Caki2 (cell line): ENCODE measurements at regions not wholly inside any gene's neighbourhood (a gene's known extent, or its start where the extent isn't known, plus 50 kb on each side); places are given as distances from the start of the nearest gene placed in this dataset.

Experiments used
- DNase-seq: peaks from one replicate; pipeline ENCODE4 v3.0.0-alpha.2; 2015; ENCODE audit warnings: low read depth
- in situ Hi-C: cut with HindIII; loops from 2 replicates; pipeline ENCODE4 v1.10.0; 2016; ENCODE audit warnings: low sequenced_read_pairs, low pct_unique_long_range_greater_than_20kb, mixed read lengths

DNA sequence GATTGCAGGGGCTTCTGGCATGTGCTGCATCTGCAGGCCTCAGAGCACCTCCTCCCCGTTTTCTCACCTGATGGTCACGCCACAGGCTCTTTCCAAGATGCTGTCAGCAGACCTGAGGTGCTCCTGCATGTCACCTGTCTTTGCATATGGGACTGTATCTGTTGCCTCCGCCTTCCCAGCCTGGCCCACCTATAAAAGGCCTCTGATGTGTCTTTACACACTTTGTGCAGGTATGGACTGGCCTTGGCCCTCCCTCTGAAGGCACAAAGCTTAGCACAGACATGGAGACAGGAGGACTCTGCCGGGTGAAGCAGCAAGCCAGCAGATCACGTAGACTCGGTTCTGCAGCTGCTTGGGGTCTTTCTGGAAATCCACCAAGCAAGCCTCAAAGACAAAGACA, 220.9 kb upstream of the PPP2R2D start:
- in situ Hi-C loops, result no loop called here
- no peak for DNase-seq

DNA sequence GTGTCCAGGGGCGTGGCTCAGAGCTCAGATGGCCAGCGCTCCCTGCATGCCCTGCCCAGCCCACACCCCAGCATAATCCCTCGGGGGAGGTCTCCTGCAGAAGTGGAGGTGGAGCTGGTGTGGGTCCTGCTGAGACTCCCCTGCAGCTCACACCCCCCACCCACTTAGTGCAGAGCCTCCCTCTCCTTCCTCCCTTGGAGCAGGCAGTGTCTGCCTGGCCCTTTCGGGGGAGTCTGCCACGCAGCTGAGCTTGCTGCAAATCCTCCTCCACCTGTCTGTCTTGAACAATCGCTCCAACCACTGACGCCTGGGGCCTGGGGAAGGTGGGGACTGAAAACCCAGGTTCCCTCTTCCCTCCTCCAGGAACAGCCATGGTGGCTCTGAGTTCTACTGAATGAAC, 219.7 kb upstream of the PPP2R2D start:
- no peak for DNase-seq
- in situ Hi-C loops, result no loop called here

DNA sequence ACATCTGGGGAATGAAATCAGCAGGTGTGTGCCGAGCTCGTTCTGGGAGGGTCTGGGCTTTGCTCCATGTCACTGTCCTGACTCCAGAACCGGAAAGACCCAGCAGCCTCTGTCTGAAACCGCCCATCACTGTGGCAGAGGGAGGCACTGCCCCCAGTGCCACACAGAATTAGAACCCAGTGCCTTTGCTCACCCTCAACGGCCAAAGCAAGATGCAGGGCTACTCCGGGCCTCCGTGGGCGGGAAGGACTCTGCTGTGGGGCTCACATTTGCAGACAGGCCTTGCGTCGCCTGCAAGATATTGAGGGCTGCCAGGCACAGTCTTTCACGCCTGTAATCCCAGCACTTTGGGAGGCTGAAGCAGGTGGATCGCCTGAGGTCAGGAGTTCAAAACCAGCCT, 219.2 kb upstream of the PPP2R2D start:
- in situ Hi-C loops, result no loop called here

GRCh38 chr10:131682271-131682962, 218.4 kb upstream of the PPP2R2D start:
- no peak for DNase-seq
- in situ Hi-C loops, result no loop called here

More for the DNA sequence above, 219.2 kb upstream of the PPP2R2D start:
- DNase-seq, result no peak

DNA sequence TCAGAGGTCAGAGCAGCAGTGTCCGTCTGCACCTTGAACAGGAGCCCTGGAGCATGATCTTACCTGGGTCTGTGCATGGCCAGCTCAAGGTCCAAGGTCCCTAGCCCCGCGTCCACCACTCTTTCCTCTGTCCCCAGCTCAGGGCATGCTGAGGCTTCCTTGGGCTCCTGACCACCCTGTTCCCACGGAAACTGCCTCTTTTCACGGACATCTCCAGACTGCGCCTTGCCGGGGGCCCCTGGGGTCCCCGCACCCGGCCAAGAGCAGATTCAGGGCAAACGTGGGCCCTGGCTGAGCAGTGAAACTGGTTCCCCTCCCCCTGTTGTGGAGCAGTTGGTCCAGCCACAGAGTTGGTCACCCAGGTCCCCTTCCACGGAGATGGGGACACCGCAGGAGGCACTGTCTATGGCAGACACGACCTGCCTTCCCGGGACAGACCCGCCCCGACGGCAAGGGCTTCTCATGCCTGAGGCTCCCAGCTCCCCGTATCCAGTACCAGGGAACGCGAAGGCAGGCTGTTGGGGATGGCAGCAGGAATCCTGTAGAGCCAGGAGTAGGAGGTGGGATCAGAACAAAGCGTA, 217.4 kb upstream of the PPP2R2D start:
- DNase-seq, result no peak
- in situ Hi-C loops, result no loop called here

- no peak for DNase-seq
- in situ Hi-C loops, result no loop called here
Observed at GRCh38 chr10:131683941-131684340, 216.9 kb upstream of the PPP2R2D start.

- no peak for DNase-seq
- in situ Hi-C loops, result no loop called here
Observed at GRCh38 chr10:131685007-131685406, 215.8 kb upstream of the PPP2R2D start.

- in situ Hi-C loops, result no loop called here
- no peak for DNase-seq
Observed at GRCh38 chr10:131685576-131685975, 215.2 kb upstream of the PPP2R2D start.

DNA sequence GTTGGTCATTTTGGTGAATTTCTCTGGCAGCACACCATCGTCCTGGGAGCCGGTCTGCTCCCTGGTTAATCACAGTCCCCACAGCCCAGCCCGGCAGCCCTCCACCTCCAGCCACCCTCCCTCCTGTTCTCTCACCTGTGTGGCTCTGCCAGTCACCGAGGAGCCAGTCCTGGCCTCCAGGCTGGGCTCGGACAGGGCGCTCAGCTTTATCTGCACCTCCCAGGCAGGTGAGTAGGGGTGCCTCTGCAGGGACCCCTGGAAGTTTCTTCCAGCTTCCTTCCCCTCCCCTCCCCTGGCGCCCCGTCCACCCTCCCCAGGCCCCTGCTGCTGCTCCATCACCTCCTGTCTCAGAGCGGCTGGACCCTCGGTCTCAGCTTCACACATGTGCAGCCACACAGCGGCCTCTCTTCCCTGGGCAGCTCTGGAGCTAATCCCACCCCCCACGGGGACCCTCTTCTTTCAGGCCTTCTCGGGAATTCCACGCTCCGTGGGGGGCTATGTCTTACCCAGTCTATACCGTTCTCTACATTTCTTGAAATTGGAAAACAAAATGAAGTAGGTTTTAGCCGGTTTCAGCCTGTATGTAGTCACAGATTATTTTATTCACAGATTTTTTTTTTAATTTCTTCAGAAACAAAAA, 213.9 kb upstream of the PPP2R2D start:
- DNase-seq, result no peak
- in situ Hi-C loops, result no loop called here

- DNase-seq, result no peak
- in situ Hi-C loops, result no loop called here
Observed at GRCh38 chr10:131688304-131688703, 212.5 kb upstream of the PPP2R2D start.

- DNase-seq, result no peak
- in situ Hi-C loops, result no loop called here
Observed at GRCh38 chr10:131689016-131689415, 211.8 kb upstream of the PPP2R2D start.

DNA sequence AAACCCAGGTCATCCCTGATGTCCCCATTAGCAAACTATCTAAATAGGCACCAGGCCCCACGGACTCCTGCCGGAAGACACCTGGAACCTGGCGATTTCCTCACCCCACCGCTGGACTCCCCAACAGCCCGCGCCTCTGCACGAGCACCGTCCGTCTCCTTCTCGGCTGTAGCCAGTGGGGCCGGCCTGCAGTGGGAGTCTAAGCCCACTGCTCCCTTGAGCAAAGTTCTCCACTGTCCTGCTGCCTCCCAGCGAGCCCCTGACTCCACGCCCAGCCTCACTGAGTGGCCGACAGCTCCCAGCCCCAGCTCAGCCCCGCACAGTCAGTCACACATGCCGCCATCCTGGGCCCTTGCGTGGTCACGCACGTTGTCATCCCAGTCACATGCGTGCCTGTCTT, 211.3 kb upstream of the PPP2R2D start:
- no peak for DNase-seq
- in situ Hi-C loops, result no loop called here

GRCh38 chr10:131689954-131690757, 210.7 kb upstream of the PPP2R2D start:
- in situ Hi-C loops, result no loop called here
- DNase-seq, result no peak

DNA sequence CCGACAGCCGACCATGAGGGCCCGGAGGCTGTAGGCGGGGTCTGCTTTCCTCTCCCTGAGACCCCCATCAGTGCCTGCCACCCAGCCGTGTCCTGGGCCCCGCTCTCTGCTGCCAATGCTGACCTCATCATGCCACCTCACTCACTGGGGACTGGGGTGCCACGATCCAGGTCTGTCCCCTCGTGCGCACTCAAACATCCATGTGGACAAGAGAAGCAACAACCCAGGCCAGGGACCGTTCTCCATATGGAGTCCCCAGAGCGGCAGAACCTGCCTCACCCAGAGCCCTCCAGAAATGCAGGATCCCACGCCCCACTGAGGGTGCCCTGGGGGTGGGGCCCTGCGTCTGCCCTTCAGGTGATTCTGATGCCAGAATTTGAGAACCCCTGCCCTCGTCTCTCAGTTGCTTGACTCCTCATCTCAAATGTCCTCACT, 210.0 kb upstream of the PPP2R2D start:
- in situ Hi-C loops, result no loop called here
- no peak for DNase-seq

- in situ Hi-C loops, result no loop called here
- no peak for DNase-seq
Observed at GRCh38 chr10:131691481-131692090, 209.2 kb upstream of the PPP2R2D start.

DNA sequence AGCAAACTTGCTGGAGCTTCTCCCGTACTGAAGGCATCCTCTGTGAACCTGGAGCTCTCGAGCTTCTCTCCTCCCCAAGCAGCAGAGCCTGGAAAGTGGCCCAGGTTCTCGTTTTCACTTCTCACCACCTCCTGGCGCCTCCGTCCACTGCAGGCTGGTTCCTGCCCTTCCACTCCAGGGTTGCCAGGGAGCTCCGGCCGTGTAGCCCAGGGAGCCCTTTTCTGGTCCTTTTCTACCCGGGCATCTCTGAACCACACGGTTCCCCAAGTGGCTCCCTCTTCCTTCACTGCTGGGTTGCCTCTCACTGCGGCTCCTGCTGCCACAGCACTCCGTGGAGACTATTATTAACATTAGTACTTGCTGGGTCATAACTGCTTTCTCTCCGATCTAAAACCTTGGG, 208.6 kb upstream of the PPP2R2D start:
- DNase-seq, result no peak
- in situ Hi-C loops, result no loop called here

DNA sequence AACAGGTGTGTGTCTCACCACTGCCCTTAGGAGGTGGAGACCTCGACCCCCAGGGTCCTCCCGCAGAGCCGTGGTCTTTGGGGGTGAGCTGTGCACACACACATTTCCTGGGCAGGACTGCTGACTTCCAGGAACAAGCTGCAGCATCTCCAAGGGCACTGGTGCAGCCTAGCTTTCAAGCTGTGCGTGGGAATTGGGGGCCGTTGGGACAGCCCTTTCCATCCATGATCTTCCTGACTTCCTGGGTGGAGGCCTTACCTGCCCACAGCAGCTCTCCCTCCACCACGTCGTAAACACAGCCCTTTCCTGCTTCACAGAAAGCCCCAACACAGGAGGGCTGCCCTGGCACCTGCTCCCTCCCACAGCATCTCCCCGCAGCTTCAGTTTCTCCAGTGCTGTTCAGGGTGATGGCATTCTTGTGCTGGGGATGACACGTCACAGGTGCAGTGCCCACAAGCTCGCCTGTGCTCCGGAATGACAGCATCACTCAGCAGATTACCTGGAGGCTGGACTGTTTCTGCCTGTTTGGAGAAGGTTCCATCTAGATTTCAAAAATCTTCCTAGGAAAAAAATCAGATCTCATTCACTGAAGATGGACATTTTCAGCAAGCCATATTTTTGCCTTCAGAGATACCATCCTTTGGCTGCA, 208.0 kb upstream of the PPP2R2D start:
- in situ Hi-C loops, result no loop called here
- DNase-seq, result no peak

DNA sequence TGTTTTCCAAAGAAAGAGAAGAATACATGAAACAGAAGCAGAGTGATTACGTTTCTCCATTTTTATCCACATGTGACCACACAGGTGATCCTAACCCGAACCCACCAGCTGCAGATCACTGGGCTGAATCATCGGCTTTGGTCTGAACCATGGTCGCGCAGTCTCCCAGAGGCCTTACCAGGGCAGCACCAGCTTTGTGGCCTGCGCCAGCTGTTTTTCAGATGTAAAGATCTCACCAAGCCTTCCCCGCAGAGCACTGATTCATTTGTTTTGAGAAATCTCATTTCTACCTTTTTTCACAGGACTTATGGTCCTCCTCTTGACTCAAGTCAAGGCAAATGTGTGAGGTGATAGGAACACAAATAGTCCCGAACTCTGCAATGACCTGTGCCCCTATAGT, 207.0 kb upstream of the PPP2R2D start:
- no peak for DNase-seq
- in situ Hi-C loops, result no loop called here
